GM21447 (cell line): ENCODE measurements at regions not wholly inside any gene's neighbourhood (a gene's known extent, or its start where the extent isn't known, plus 50 kb on each side); places are given as distances from the start of the nearest gene placed in this dataset.

Experiments used
- ATAC-seq: cut with Tn5 transposase; IDR thresholded peaks from one replicate; pipeline ENCODE4 v1.9.1; 2021; ENCODE audit not compliant: unreplicated experiment

- no peak for ATAC-seq
Measured at GRCh38 chr2:58569475-58570185, 328.5 kb upstream of the FANCL start.

- no peak for ATAC-seq
Measured at GRCh38 chr2:58568901-58569300, 327.8 kb upstream of the FANCL start.

- no peak for ATAC-seq
Measured at GRCh38 chr2:58562276-58562675, 321.2 kb upstream of the FANCL start.

GRCh38 chr2:58560531-58560930, 319.4 kb upstream of the FANCL start:
- ATAC-seq = no peak

- no peak for ATAC-seq
Measured at GRCh38 chr2:58558881-58559280, 317.8 kb upstream of the FANCL start.

- no peak for ATAC-seq
Measured at GRCh38 chr2:58557176-58557575, 316.1 kb upstream of the FANCL start.

- ATAC-seq = no peak
Measured at GRCh38 chr2:58553937-58554336, 312.8 kb upstream of the FANCL start.

GRCh38 chr2:58553522-58553921, 312.4 kb upstream of the FANCL start:
- ATAC-seq = no peak

- ATAC-seq = no peak
Measured at GRCh38 chr2:58545300-58546280, 304.5 kb upstream of the FANCL start.

- no peak for ATAC-seq
Measured at GRCh38 chr2:58543442-58543841, 302.3 kb upstream of the FANCL start.

GRCh38 chr2:58541511-58541910, 300.4 kb upstream of the FANCL start:
- ATAC-seq = no peak

GRCh38 chr2:58540681-58541080, 299.6 kb upstream of the FANCL start:
- no peak for ATAC-seq

- ATAC-seq = no peak
Measured at GRCh38 chr2:58539973-58540372, 298.8 kb upstream of the FANCL start.

GRCh38 chr2:58535990-58536389, 294.9 kb upstream of the FANCL start:
- no peak for ATAC-seq

GRCh38 chr2:58535182-58535581, 294.1 kb upstream of the FANCL start:
- ATAC-seq = no peak

GRCh38 chr2:58533376-58533775, 292.3 kb upstream of the FANCL start:
- no peak for ATAC-seq

GRCh38 chr2:58532641-58533040, 291.5 kb upstream of the FANCL start:
- no peak for ATAC-seq

- no peak for ATAC-seq
Measured at GRCh38 chr2:58527647-58528046, 286.5 kb upstream of the FANCL start.

GRCh38 chr2:58521803-58522554, 280.9 kb upstream of the FANCL start:
- no peak for ATAC-seq

- ATAC-seq = no peak
Measured at GRCh38 chr2:58520903-58521302, 279.8 kb upstream of the FANCL start.

- no peak for ATAC-seq
Measured at GRCh38 chr2:58517881-58518280, 276.8 kb upstream of the FANCL start.
